HK-2 (cell line): ENCODE measurements at regions not wholly inside any gene's neighbourhood (a gene's known extent, or its start where the extent isn't known, plus 50 kb on each side); places are given as distances from the start of the nearest gene placed in this dataset.
"Not testable (repeated sequence)": the region's sequence is repeated elsewhere in the genome, so short reads cannot be mapped to it uniquely, and the experiment has no call there.

Experiments
- DNase-seq: peaks from one replicate; pipeline ENCODE4 v3.0.0-alpha.2; 2018; ENCODE audit not compliant: unreplicated experiment

DNA sequence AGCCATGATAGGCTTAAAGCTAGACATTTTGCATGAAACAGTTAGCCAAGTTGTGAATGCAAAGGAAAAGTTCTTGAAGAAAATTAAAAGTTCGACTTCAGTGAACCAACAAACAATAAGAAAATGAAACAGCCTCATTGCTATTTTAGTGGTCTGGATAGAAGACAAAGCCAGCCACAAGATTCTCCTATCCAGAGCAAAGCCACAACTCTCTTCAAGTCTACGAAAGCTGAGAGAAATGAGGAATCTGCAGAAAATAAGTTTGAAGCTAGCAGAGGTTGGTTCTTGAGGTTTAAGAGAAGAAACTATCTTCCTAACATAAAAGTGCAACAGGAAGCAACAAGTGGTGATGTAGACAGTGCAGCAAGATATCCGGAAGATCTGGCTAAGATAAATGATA, 271.4 kb upstream of the GRM3 start:
- DNase-seq = no peak

DNA sequence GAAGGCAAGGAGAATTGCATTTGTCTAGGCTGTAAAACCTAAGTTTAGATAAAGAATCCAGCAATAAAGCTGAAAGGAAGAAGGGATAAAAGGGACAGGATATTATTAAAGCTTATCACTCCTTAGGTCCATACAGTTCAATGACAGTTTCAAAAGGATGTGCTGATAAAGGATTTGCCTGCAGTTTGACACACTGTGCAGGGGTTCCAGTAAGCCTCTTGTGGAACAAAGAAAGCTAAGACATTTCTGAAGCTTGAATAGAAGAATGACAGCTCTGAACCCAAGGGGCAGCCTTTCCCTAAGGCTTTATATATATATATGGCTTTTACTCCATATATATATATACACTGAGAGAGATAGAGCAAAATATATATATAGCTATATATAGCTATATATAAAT, 276.8 kb upstream of the GRM3 start:
- no peak for DNase-seq

- not testable (repeated sequence) for DNase-seq
Observed at GRCh38 chr7:86340407-86340806, 303.3 kb upstream of the GRM3 start.

GRCh38 chr7:86339051-86339450, 304.7 kb upstream of the GRM3 start:
- no peak for DNase-seq

DNA sequence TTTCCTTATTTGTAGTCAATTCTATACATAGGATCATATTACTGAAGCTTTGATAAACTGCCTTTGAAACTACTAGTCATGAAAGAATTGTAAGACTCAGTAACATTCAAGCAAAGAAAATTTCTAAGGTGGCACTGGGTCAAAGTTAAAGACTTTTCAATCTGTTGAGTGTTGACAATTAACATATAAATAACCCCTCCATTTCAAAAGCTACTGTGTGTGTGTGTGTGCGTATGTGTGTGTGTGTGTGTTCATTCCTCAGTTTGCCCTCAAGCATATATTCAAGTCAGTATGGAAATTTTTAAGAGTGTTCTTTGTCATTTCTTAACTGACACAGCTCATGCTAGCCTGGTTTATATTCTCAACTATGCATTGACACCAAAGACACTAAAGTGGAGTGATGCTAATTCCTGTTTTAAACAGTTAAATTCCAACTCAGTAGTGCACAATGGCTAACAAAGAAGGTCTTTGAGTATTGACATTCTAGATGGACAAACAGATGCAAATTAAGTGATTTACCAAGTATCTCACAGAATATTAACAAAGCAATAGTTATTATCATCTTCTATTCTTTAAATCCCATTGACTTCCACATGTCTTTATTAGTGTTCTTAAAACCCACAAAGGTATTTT, 314.8 kb upstream of the GRM3 start:
- no peak for DNase-seq

GRCh38 chr7:86326847-86327246, 316.9 kb upstream of the GRM3 start:
- no peak for DNase-seq

DNA sequence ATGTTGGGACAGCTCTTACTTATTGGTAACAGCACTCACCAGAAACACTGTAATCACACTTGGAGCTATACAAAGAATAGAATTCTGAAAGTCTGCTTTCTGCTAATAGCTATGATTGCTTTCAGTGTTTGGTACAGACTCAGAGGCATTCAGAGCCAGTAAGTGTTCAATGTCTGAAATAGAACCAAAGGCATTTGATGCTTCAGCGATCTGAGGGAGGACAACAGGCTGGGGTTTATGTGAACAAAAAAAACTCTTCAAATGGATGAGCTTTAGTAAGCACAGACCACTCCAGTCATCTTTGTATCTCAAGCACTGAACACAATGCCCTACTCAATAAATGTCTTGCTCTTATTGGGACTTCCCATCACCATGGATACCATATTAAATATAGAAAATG, 322.8 kb upstream of the GRM3 start:
- DNase-seq = no peak

- no peak for DNase-seq
Observed at GRCh38 chr7:86320341-86320740, 323.4 kb upstream of the GRM3 start.

- no peak for DNase-seq
Observed at GRCh38 chr7:86313842-86314241, 329.9 kb upstream of the GRM3 start.

DNA sequence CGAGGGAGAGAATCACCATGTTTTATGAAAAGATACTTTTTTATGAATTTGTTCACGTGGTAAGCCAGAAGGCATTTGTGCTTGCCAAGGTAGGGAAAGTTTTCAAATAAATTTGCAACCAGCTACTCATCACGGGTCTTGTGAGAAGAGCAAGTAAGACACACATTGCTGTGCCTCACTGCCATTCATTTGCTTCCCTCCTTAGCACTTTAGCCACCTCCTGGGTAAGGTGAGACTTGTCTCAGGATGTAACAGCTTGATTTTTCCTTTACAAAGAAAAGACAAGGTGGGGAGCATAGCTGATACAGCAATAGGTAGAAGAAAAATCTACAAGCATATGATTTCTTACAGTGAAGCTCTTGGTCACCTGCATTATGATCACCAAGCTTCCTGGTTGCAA, 342.4 kb upstream of the GRM3 start:
- DNase-seq = no peak

- no peak for DNase-seq
Observed at GRCh38 chr7:86295526-86295925, 348.2 kb upstream of the GRM3 start.

DNA sequence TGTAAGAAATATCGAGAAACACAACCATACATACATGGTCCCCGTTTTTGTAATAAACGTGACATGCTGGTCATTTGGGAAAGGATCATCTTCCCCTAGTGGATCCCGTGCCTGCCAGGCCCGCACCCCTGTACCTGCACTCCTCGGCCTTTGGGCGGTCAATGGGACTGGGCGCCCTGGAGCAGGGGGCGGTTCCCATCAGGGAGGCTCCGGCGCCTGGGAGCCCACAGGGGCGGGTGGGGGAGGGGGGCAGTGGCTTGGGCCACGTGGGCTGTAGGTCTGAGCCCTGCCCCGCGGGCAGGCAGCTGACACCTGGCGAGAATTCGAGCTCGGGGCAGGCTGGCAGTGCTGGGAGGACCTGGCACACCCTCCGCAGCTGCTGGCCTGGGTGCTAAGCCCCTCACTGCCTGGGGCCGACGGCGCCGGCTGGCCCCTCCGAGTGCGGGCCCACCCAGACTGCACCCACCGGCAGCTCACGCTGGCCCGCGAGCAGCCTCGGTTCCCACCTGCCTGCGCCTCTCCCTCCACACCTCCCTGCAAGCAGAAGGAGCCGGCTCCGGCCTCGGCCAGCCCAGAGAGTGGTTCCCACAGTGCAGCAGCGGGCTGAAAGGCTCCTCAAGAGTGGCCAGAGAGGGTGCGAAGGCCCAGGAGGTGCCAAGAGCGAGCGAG, 361.6 kb upstream of the GRM3 start:
- DNase-seq = no peak

- DNase-seq = no peak
Observed at GRCh38 chr7:86280150-86280549, 363.6 kb upstream of the GRM3 start.

DNA sequence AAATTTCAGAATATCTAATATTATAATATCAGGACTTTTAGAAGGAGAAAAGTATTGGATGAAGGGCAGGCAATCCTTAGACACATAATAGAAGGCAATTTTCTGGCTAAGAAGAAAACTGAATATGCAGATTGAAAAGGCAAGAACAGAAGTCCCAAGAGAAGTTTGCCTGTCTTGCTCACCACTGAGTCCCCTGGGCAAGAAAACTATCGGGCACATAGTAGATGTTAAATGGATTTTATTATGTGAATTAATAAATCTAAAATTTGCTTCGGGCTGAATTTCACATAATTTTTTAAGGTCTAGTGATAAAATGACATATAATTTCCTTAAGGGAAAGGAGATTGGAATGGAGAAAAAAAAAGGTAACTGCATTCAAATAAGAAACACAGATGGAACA, 380.9 kb upstream of the GRM3 start:
- DNase-seq = no peak

GRCh38 chr7:86257894-86258293, 385.8 kb upstream of the GRM3 start:
- DNase-seq = no peak

DNA sequence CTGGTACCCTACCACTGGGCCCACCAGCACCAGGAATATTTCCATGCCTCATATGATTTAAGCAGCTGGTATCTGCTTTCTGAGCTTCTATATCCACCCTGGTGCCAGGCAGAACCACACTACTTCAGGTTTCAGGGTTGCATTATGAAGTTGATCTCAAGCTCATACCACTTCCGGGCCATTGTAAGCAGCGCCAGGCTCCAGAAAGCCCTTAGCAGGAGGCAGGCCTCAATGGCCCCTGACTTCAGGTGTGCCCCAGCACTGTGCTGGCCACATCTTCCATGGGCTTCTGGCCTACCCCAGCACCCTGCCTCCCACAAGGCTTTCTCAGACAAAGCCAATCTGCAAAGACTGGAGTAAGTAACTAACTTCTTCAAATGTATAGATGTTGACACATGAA, 391.3 kb upstream of the GRM3 start:
- DNase-seq = no peak

DNA sequence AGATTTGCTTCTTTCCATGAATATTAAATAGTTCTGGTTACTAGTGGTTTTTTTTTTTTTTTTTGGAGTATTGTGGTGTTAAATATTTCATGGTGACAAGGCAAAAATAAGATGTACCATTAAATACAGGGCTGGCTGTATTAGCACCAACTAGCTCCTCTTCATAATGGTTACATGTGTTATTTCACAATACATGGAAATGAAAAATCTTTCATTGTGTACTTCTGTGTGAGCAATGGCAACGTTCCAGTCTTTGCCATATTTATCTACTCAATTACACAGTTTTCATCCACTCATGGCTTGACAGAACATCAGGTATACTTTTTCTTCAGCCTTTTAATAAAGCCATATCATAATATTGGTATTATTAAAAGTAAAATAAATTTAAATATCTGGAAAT, 394.7 kb upstream of the GRM3 start:
- DNase-seq = no peak

GRCh38 chr7:86243171-86243570, 400.5 kb upstream of the GRM3 start:
- no peak for DNase-seq

DNA sequence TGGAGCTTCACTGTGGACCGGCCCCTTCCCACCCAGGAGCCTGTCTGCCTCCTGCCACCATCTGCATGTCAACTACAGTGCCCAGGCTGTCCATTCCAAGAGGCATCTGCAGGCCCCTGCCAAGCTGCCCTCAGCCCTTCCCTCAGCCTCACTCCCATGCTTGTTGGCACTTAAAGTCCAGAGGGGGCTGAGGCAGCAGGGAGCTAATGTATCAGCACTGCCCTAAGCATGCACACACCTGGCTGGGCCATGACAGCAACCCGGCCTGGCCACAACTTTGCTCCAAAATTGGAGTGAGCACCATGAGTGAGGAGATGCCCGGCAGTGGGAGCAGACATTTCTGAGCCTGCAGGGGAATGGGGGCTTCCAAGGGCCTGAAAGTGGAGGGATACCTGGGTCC, 417.5 kb upstream of the GRM3 start:
- DNase-seq = no peak

DNA sequence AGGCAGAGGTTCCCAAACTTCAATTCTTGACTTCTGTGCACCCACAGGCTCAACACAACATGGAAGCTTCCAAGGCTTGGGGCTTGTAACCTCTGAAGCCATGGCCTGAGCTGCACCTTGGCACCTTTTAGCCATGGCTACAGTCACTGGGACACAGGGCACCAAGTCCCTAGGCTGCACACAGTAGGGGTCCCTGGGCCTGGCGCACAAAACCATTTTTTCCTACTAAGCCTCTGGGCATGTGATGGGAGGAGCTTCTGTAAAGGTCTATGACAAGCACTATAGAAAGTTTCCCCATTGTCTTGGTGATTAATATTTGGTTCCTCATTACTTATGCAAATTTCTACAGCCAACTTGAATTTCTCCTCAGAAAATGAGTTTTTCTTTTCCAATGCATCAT, 420.9 kb upstream of the GRM3 start:
- DNase-seq = no peak

DNA sequence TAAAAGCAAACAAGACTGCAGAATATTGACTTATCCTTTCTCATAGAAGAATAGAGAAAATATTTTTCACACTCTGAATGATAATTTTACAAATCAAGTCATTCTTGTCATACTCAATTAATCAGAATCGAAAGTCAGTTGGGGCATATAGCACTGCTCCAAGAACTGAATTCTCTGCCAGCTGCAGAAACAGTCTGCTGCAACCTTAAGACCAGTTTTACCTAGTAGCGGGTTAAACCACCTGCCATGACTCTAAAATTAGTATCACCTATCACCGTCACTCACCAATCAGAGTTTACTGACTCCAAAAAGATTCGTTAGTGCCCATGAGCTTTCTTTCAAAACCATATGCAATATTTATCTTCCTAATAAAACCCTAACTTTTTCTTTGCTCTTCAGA, 429.0 kb upstream of the GRM3 start:
- DNase-seq = no peak

- no peak for DNase-seq
Observed at GRCh38 chr7:86212976-86213375, 430.7 kb upstream of the GRM3 start.

GRCh38 chr7:86209036-86209435, 434.7 kb upstream of the GRM3 start:
- no peak for DNase-seq

DNA sequence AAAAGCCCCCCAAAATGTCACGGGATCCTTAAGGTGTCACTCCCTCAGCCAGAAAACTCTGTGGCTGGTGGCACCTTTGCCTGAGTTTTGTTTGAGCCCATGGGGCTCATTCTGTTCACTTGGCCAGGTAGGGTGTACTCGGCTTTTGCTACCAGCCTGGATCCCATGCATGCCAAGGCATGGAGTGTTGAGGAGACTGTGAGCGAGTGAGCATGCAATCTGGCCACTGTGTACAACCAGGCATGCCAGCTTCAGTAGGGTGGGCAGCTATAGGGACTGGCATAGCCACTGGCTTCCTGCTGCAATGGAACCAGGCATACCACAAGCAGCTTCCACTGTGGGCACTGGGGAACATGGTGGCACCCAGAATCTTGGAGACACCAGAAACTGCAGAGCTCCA, 436.0 kb upstream of the GRM3 start:
- DNase-seq = no peak
